GM12878 (cell line): ENCODE measurements at regions not wholly inside any gene's neighbourhood (a gene's known extent, or its start where the extent isn't known, plus 50 kb on each side); places are given as distances from the start of the nearest gene placed in this dataset.
A peak's percentile ranks its signal among the peaks of the same experiment; 100 is the strongest.
"Not testable (repeated sequence)": the region's sequence is repeated elsewhere in the genome, so short reads cannot be mapped to it uniquely, and the experiment has no call there.

Experiments used
- ATAC-seq: fragments of 200-7000 bp; cut with Tn5 transposase; 3 replicates; pipeline ENCODE4 v1.9.1; 2020; ENCODE audit warnings: mild to moderate bottlenecking, moderate library complexity
- BruUV-seq: library from RNA; stranded (reverse); fragments of 400-500 nt; replicated peaks from 2 replicates; lab custom pipeline; 2021; lab: Mats Ljungman, UMichigan
- CTCF ChIA-PET: fragments of 300-600 bp; sonication (Branson Sonifier 250); formaldehyde crosslinking; extraction: SDS; loops from one replicate; lab custom pipeline; 2021; ENCODE audit warnings: inconsistent platforms; lab: Yijun Ruan, JAX
- POLR2A ChIA-PET: fragments of 350-600 bp; formaldehyde crosslinking; extraction: SDS; loops from one replicate; lab custom pipeline; 2021; ENCODE audit warnings: inconsistent platforms; lab: Charles Lee
- RAD21 ChIA-PET: fragments of 300-600 bp; sonication (Branson Sonifier 250); formaldehyde crosslinking; loops from one replicate; lab custom pipeline; 2023; ENCODE audit warnings: antibody characterized with exemption; ENCODE audit not compliant: unreplicated experiment; lab: Charles Lee
- SMC1A ChIA-PET: fragments of 300-600 bp; sonication (Branson Sonifier 250); formaldehyde crosslinking; loops from one replicate; lab custom pipeline; 2023; ENCODE audit not compliant: unreplicated experiment, uncharacterized antibody; lab: Charles Lee
- DNase-seq: peaks from one replicate; pipeline ENCODE4 v3.0.0-alpha.2; 2011; ENCODE audit warnings: low read depth, low spot score
- FAIRE-seq: peaks from 3 replicates; lab custom pipeline; 2011; peaks lifted over from hg19 to GRCh38; lab: Jason Lieb, UNC
- H2AFZ ChIP-seq: 2 replicates; pipeline ENCODE4 v1.6.0; 2011; ENCODE audit warnings: low read depth, low read length, control low read depth; ENCODE audit not compliant: control insufficient read depth
- H3K27ac ChIP-seq: 2 replicates; pipeline ENCODE4 v1.5.1; 2011; ENCODE audit warnings: control low read depth; ENCODE audit not compliant: control insufficient read depth, insufficient read depth
- H3K27me3 ChIP-seq, 2 experiments: replicated peaks in 1 of 2; 2 replicates each; pipeline versions ENCODE4 v1.6.0 to v1.6.1; 2011; ENCODE audit warnings: low read length in 1 of 2; ENCODE audit not compliant: control insufficient read depth in 2 of 2, insufficient read depth in 2 of 2
- H3K36me3 ChIP-seq, 2 experiments: 2 replicates each; pipeline ENCODE4 v1.5.1; 2011; ENCODE audit warnings: low read length in 1 of 2; ENCODE audit not compliant: control insufficient read depth in 2 of 2, insufficient read depth in 2 of 2
- H3K4me1 ChIP-seq: 2 replicates; pipeline ENCODE4 v1.6.1; 2011; ENCODE audit warnings: mild to moderate bottlenecking, low read length, moderate library complexity, mixed read lengths; ENCODE audit not compliant: control insufficient read depth, insufficient read depth
- H3K4me2 ChIP-seq: 2 replicates; pipeline ENCODE4 v1.6.0; 2011; ENCODE audit warnings: control low read depth; ENCODE audit not compliant: control insufficient read depth, insufficient read depth
- H3K4me3 ChIP-seq: fragments of 200-600 bp; sonication (generic); 2 replicates; pipeline ENCODE4 v1.5.1; 2016
- H3K79me2 ChIP-seq: 2 replicates; pipeline ENCODE4 v1.6.0; 2011; ENCODE audit warnings: low read length; ENCODE audit not compliant: control insufficient read depth, insufficient read depth
- H3K9ac ChIP-seq: 2 replicates; pipeline ENCODE4 v1.8.0; 2011; ENCODE audit warnings: low read length, control low read depth, mixed read lengths; ENCODE audit not compliant: control insufficient read depth, insufficient read depth
- H3K9me3 ChIP-seq: replicated peaks from 3 replicates; pipeline ENCODE4 v1.5.1; 2011; ENCODE audit warnings: mild to moderate bottlenecking, low read length; ENCODE audit not compliant: control insufficient read depth, insufficient read depth
- H4K20me1 ChIP-seq: 2 replicates; pipeline ENCODE4 v1.6.0; 2011; ENCODE audit not compliant: control insufficient read depth, insufficient read depth
- BHLHE40 ChIP-seq, 2 experiments: fragments of 450-650 bp in 1 of 2; IDR thresholded peaks; 2 replicates each; pipeline ENCODE4 v1.6.1; 2011 to 2017; ENCODE audit warnings: low read depth in 2 of 2, borderline replicate concordance in 1 of 2, improper control_type of control experiment in 1 of 2, low read length in 1 of 2, mild to moderate bottlenecking in 1 of 2
- LARP7 ChIP-seq: fragments of 450-650 bp; IDR thresholded peaks from 2 replicates; pipeline ENCODE4 v1.6.1; 2017; ENCODE audit warnings: mild to moderate bottlenecking
- MTA2 ChIP-seq: fragments of 450-650 bp; IDR thresholded peaks from 2 replicates; pipeline ENCODE4 v1.6.1; 2016; ENCODE audit warnings: low read depth, mild to moderate bottlenecking, moderate library complexity
- NR2F1 ChIP-seq: fragments of 450-650 bp; conservative IDR thresholded peaks from 2 replicates; pipeline ENCODE4 v1.6.1; 2017; ENCODE audit warnings: mild to moderate bottlenecking
- POLR2AphosphoS2 ChIP-seq: IDR thresholded peaks from 2 replicates; pipeline ENCODE4 v1.6.1; 2011; ENCODE audit warnings: low read depth, mild to moderate bottlenecking, low read length, improper control_type of control experiment, moderate library complexity
- RELA ChIP-seq: fragments of 450-650 bp; IDR thresholded peaks from 2 replicates; pipeline ENCODE4 v1.8.0; 2014; ENCODE audit warnings: borderline replicate concordance; ENCODE audit not compliant: partially characterized antibody
- SPI1 ChIP-seq: IDR thresholded peaks from 2 replicates; pipeline ENCODE4 v1.6.1; 2011; ENCODE audit warnings: low read depth, mild to moderate bottlenecking, low read length, moderate library complexity, borderline replicate concordance; ENCODE audit not compliant: insufficient read depth
- SREBF2 ChIP-seq: IDR thresholded peaks from 2 replicates; pipeline ENCODE4 v1.6.1; 2012; ENCODE audit warnings: mild to moderate bottlenecking, low read length
- YBX1 ChIP-seq: fragments of 450-650 bp; IDR thresholded peaks from 2 replicates; pipeline ENCODE4 v1.6.1; 2016; ENCODE audit warnings: antibody characterized with exemption
- ZBTB40 ChIP-seq: fragments of 450-650 bp; IDR thresholded peaks from 2 replicates; pipeline ENCODE4 v1.6.1; 2016; ENCODE audit warnings: mild to moderate bottlenecking, moderate library complexity, borderline replicate concordance
- WGBS: methylation state at CpG from one replicate; pipeline ENCODE4 v1.1.6; 2016; ENCODE audit warnings: low lambda C conversion rate; ENCODE audit not compliant: insufficient replicate concordance, insufficient coverage; ENCODE audit errors: missing lambda C conversion rate; 5-methylcytosine and 5-hydroxymethylcytosine counted together
- in situ Hi-C: fragments of 300-500 bp; cut with MboI; formaldehyde crosslinking; loops from 9 replicates; pipeline ENCODE4 v1.14.3; 2018; ENCODE audit warnings: mixed read lengths
- intact Hi-C: fragments of 100-400 bp; cut with micrococcal nuclease; formaldehyde crosslinking; loops from one replicate; pipeline ENCODE4 v1.14.2; 2022; ENCODE audit not compliant: unreplicated experiment

- TF ChIP-seq SREBF2 (no peak), RELA (no peak), LARP7 (no peak)
Observed at GRCh38 chr2:163086940-163087339, 248.4 kb upstream of the KCNH7 start (continued).

- DNase-seq, ATAC-seq, POLR2A ChIA-PET, H3K9me3 ChIP-seq, H3K4me3 ChIP-seq, in situ Hi-C loops, intact Hi-C loops, H3K9ac ChIP-seq, H3K27me3 ChIP-seq, H4K20me1 ChIP-seq, H3K36me3 ChIP-seq: not testable (repeated sequence)
- WGBS: 34% methylated on average over 12 of the region's 12 CpGs
- CTCF ChIA-PET: interaction anchor here (0.9 to 1.3 kb wide), 2 partner anchors 14 to 32 kb away, joined by 3 read pairs; no protein-coding TSS in a partner anchor
- TF ChIP-seq BHLHE40 (IDR thresholded peaks at IDR 0.05; ENCODE audit: borderline replicate concordance in 1 of 2, low read depth in 2 of 2, low read length in 1 of 2): peak in 1 of 2 experiments; percentile 78; a peak in 2 of 4 replicates
- TF ChIP-seq NR2F1: peak; percentile 83
- TF ChIP-seq, all 136 proteins: peak for 2; not testable (repeated sequence) for 134
- RAD21 ChIA-PET, FAIRE-seq, H3K79me2 ChIP-seq, H3K4me1 ChIP-seq, H3K27ac ChIP-seq, H2AFZ ChIP-seq, BruUV-seq, H3K4me2 ChIP-seq: not testable (repeated sequence)
- SMC1A ChIA-PET: interaction anchor here (0.6 kb wide), 1 partner anchor 29 kb away, joined by 3 read pairs; no protein-coding TSS in a partner anchor
Observed at GRCh38 chr2:163085366-163086024, 246.9 kb upstream of the KCNH7 start.

- intact Hi-C loops: no loop called here
- Histone ChIP-seq H3K4me3 (no peak overlapping the region), H3K79me2 (no peaks in the 10 kb centered on the region), H3K4me2 (no peak overlapping the region), H3K4me1 (no peaks in the 10 kb centered on the region), H2AFZ (no peak overlapping the region), H3K27me3 (no peaks in the 10 kb centered on the region), H3K27ac (no peak overlapping the region), H3K9me3 (no peaks in the 10 kb centered on the region), H4K20me1 (no peaks in the 10 kb centered on the region), H3K36me3 (no peaks in the 10 kb centered on the region), H3K9ac (no peak overlapping the region)
- CTCF ChIA-PET: no interaction called here
- POLR2A ChIA-PET: no interaction called here
- no TSS peak for BruUV-seq
- RAD21 ChIA-PET: no interaction called here
- SMC1A ChIA-PET: no interaction called here
- no peak for DNase-seq
- in situ Hi-C loops: no loop called here
- FAIRE-seq: no peak
- ATAC-seq: peak; percentile 59; the same call in 2 of the 3 replicates
- no peak for TF ChIP-seq YBX1
- no peak for TF ChIP-seq POLR2AphosphoS2
- no peak for TF ChIP-seq MTA2
- no peak for TF ChIP-seq ZBTB40
- TF ChIP-seq SPI1: no peak
Observed at GRCh38 chr2:163081754-163082153, 243.2 kb upstream of the KCNH7 start.
